ENCODE measurements at regions not wholly inside any gene's neighbourhood (a gene's known extent, or its start where the extent isn't known, plus 50 kb on each side); places are given as distances from the start of the nearest gene placed in this dataset.

DNA sequence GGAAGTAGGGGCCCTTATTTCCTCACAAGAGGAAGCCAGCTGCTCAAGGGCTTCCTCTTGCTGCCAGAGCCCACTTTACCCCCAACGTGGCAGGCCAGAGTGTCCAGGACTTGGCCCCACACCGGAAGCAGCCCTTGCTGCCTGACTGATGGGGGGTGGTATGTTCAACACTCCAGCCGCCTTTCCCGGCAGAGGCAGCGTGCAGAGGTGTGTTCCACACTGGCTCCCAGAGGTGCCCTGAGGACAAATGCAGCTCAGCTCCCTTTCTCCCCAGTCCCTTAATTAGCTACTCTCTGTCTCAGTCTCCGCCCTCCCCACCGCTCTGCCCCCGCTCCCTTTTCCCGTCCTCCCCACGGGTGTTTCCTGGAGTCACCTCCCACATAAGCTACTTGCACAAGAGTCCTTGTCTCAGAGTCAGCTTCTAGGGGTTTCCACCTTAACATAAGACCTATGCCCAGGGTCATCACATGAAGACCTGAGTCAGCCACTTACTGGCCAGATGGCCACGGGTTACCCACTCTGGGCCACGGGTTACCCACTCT is 61.7 kb upstream of the SHLD1 start:
- TF ChIP-seq POLR2A (IDR thresholded peaks at IDR 0.05) (no peak), POLR2AphosphoS5 (IDR thresholded peaks at IDR 0.05) (no peak)
- TF ChIP-seq, protein P1, sequence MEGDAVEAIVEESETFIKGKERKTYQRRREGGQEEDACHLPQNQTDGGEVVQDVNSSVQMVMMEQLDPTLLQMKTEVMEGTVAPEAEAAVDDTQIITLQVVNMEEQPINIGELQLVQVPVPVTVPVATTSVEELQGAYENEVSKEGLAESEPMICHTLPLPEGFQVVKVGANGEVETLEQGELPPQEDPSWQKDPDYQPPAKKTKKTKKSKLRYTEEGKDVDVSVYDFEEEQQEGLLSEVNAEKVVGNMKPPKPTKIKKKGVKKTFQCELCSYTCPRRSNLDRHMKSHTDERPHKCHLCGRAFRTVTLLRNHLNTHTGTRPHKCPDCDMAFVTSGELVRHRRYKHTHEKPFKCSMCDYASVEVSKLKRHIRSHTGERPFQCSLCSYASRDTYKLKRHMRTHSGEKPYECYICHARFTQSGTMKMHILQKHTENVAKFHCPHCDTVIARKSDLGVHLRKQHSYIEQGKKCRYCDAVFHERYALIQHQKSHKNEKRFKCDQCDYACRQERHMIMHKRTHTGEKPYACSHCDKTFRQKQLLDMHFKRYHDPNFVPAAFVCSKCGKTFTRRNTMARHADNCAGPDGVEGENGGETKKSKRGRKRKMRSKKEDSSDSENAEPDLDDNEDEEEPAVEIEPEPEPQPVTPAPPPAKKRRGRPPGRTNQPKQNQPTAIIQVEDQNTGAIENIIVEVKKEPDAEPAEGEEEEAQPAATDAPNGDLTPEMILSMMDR (IDR thresholded peaks at IDR 0.05), result no peak
